Heart left ventricle (tissue), 16 donors: ENCODE measurements at regions not wholly inside any gene's neighbourhood (a gene's known extent, or its start where the extent isn't known, plus 50 kb on each side); places are given as distances from the start of the nearest gene placed in this dataset.

Experiments
- ATAC-seq, 4 donors: fragments of 200-7000 bp; cut with Tn5 transposase; one replicate each; pipeline ENCODE4 v1.9.1; 2020 to 2022; ENCODE audit warnings: moderate library complexity in 4 of 4, mild to moderate bottlenecking in 3 of 4, moderate number of reproducible peaks in 1 of 4
- DNase-seq, 5 donors: peaks; one replicate each; pipeline ENCODE4 v3.0.0-alpha.2; 2020
- H3K27ac ChIP-seq, 12 donors: fragments of 200-600 bp; sonication (generic) in 4 of 12; one replicate each; pipeline versions ENCODE4 v1.5.0 to v1.8.0; 2016 to 2022; ENCODE audit warnings: mild to moderate bottlenecking in 2 of 12
- H3K27me3 ChIP-seq, 9 donors: fragments of 200-600 bp; sonication (generic) in 2 of 9; one replicate each; pipeline versions ENCODE4 v1.5.1 to v1.8.0; 2016 to 2022; ENCODE audit warnings: mild to moderate bottlenecking in 3 of 9
- H3K36me3 ChIP-seq, 9 donors: fragments of 200-600 bp; sonication (generic) in 2 of 9; one replicate each; pipeline versions ENCODE4 v1.5.0 to v1.8.0; 2018 to 2022; ENCODE audit warnings: mild to moderate bottlenecking in 2 of 9
- H3K4me1 ChIP-seq, 12 donors: fragments of 200-600 bp; sonication (generic) in 4 of 12; one replicate each; pipeline versions ENCODE4 v1.5.0 to v1.8.0; 2016 to 2022; ENCODE audit warnings: mild to moderate bottlenecking in 3 of 12
- H3K4me3 ChIP-seq, 12 donors: fragments of 200-600 bp; sonication (generic) in 4 of 12; one replicate each; pipeline versions ENCODE4 v1.5.0 to v1.8.0; 2017 to 2022; ENCODE audit warnings: mild to moderate bottlenecking in 9 of 12, moderate library complexity in 4 of 12
- H3K9me3 ChIP-seq, 12 donors: fragments of 200-600 bp; sonication (generic) in 4 of 12; one replicate each; pipeline versions ENCODE4 v1.5.0 to v1.8.0; 2016 to 2022; ENCODE audit warnings: mild to moderate bottlenecking in 1 of 12
- POLR2A ChIP-seq, 2 donors: fragments of 450-650 bp; IDR thresholded peaks; one replicate each; pipeline ENCODE4 v1.6.1; 2017; ENCODE audit warnings: antibody characterized with exemption in 2 of 2, mild to moderate bottlenecking in 2 of 2, moderate library complexity in 2 of 2
- WGBS, 4 donors: extraction: QIAGEN DNeasy Blood & Tissue Kit in 2 of 4; methylation state at CpG; one replicate each; pipeline versions ENCODE4 v1.1.5 to v1.1.7; 2013 to 2018; 5-methylcytosine and 5-hydroxymethylcytosine counted together
- intact Hi-C, 10 donors: fragments of 100-400 bp; cut with DNase I; formaldehyde crosslinking; loops; one replicate each; pipeline versions ENCODE4 v1.11.1 to v1.14.2; 2022
- TF ChIP-seq, protein P1 (sequence below), 12 donors: fragments of 200-600 bp; sonication (generic) in 4 of 12; IDR thresholded peaks; one replicate each; pipeline versions ENCODE4 v1.5.0 to v1.8.0; 2018 to 2022; ENCODE audit warnings: antibody characterized with exemption in 12 of 12, mild to moderate bottlenecking in 5 of 12
- donor health status: ischemic (EF 13 %, LVEDD 7.1; RV severe dilation, severe dysfunction).
- donor health status: healthy with polysubstance abuse.
- donor health status: DM: no; HTN: yes; CAD: no.
- donor health status: DM: no; HTN: no; CAD: no.
- donor health status: ischemic (EF 25% LVEDD 6.9; RV normal size, moderate dysfunction).
- donor health status: ischemic (EF 25% LVEDD 5.7; RV mildly dilated, moderate dysfunction).
- donor health status: healthy.
- donor health status: DM: yes; HTN: yes; CAD: no.
- donor health status: ischemic (EF 35%, LVEDD 5.7; RV mildly dilated, moderate dysfunction).
- donor health status: nonischemic (EF 11% LVEDD 7.7; RV severe dilation, severe dysfunction).
- donor health status: DM: yes; HTN: yes; CAD: no.
- donor health status: PGD.
- donor health status: ischemic (EF 29% LVEDD 5.4; RV normal size, mild dysfunction).
- donor health status: nonischemic (EF 23%, LVEDD 6.1; RV moderate dilation, normal function).

DNA sequence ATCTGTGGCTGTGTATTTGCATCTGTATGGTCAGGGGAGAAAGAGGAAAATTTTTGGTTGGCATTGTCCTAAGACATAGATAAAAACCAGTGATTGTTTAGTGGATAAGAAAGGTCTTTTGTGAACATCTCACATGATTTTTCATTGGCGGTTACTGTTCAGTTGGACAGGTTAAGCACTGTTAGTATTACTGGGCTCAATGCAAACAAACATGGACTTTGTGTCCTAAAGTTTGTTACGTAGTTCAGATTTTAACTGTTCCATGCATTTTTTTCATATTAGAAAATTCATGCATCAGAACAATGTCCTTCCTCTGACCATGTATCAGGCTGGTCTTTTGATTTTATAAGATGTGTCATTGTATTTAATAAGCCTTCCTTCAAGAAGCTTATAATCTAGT lies 368.0 kb downstream of the MEIS1 start:
- 91 to 97% (median 95%) methylated on average over 2 of the region's 2 CpGs for WGBS, 4 donors

DNA sequence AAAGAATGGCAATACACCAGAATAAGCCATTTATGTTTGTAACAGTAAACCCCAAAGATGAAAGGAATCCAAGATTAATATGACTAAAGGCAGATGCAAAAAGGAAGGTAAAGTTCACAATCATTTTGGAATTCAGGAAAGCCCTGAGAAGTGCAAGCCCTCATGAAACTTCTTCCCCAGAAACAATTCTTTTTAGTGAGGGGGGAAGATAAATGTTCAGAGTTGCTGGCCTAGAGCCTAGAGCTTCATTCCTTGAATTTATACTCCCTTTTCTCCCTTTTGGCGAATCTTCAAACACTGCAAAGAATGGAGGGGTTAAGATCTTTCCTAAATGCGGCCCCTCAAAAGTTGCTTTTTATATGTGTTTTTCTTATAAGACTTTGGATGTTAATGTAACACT lies 368.8 kb downstream of the MEIS1 start:
- DNase-seq (no peak), ATAC-seq (no peak)
- H3K36me3 ChIP-seq: no peaks in the 10 kb centered on the region
- H3K4me3 ChIP-seq: no peak overlapping the region
- peak overlapping the region in 1 of 12 donors; percentile 68 for H3K27ac ChIP-seq
- 69 to 83% (median 72%) methylated on average over 2 of the region's 2 CpGs for WGBS, 4 donors
- intact Hi-C loops: no loop called here
- no peak for TF ChIP-seq POLR2A (IDR thresholded peaks at IDR 0.05)
- TF ChIP-seq, protein P1, sequence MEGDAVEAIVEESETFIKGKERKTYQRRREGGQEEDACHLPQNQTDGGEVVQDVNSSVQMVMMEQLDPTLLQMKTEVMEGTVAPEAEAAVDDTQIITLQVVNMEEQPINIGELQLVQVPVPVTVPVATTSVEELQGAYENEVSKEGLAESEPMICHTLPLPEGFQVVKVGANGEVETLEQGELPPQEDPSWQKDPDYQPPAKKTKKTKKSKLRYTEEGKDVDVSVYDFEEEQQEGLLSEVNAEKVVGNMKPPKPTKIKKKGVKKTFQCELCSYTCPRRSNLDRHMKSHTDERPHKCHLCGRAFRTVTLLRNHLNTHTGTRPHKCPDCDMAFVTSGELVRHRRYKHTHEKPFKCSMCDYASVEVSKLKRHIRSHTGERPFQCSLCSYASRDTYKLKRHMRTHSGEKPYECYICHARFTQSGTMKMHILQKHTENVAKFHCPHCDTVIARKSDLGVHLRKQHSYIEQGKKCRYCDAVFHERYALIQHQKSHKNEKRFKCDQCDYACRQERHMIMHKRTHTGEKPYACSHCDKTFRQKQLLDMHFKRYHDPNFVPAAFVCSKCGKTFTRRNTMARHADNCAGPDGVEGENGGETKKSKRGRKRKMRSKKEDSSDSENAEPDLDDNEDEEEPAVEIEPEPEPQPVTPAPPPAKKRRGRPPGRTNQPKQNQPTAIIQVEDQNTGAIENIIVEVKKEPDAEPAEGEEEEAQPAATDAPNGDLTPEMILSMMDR (IDR thresholded peaks at IDR 0.05): no peak
- no peaks in the 10 kb centered on the region for H3K4me1 ChIP-seq
- H3K27me3 ChIP-seq: peaks cover 0 to 5% (median 0%) of the 10 kb centered on the region in 9 donors
- H3K9me3 ChIP-seq: no peaks in the 10 kb centered on the region

More for the DNA sequence above, 368.0 kb downstream of the MEIS1 start:
- Histone ChIP-seq H3K9me3 (no peaks in the 10 kb centered on the region), H3K4me1 (no peaks in the 10 kb centered on the region), H3K27ac (peak overlapping the region in 1 of 12 donors; percentile 68), H3K36me3 (no peaks in the 10 kb centered on the region), H3K4me3 (no peak overlapping the region), H3K27me3 (peaks cover 0 to 5% (median 0%) of the 10 kb centered on the region in 9 donors)
- DNase-seq: no peak
- intact Hi-C loops: no loop called here
- ATAC-seq: no peak
- TF ChIP-seq, protein P1 (IDR thresholded peaks at IDR 0.05): no peak
- TF ChIP-seq POLR2A (IDR thresholded peaks at IDR 0.05): no peak

- H3K27ac ChIP-seq: peak overlapping the region in 1 of 12 donors; percentile 68
- WGBS, 4 donors: 66 to 71% (median 68%) methylated on average over 8 of the region's 8 CpGs
- no peak for ATAC-seq
Observed at GRCh38 chr2:66805016-66805865, 370.3 kb downstream of the MEIS1 start.

GRCh38 chr2:66805968-66806367 lies 371.0 kb downstream of the MEIS1 start:
- TF ChIP-seq, protein P1 (IDR thresholded peaks at IDR 0.05): no peak
- no peak for TF ChIP-seq POLR2A (IDR thresholded peaks at IDR 0.05)
- H3K9me3 ChIP-seq: no peaks in the 10 kb centered on the region
- 53 to 62% (median 60%) methylated on average over 3 of the region's 3 CpGs for WGBS, 4 donors
- H3K4me1 ChIP-seq: no peaks in the 10 kb centered on the region
- H3K27ac ChIP-seq: peak overlapping the region in 1 of 12 donors; percentile 68
- H3K27me3 ChIP-seq: no peaks in the 10 kb centered on the region
- intact Hi-C loops: no loop called here
- ATAC-seq (no peak), DNase-seq (no peak)
- H3K36me3 ChIP-seq: no peaks in the 10 kb centered on the region
- H3K4me3 ChIP-seq: no peak overlapping the region

More at GRCh38 chr2:66805016-66805865, 370.3 kb downstream of the MEIS1 start:
- no peak for DNase-seq
- no peaks in the 10 kb centered on the region for H3K9me3 ChIP-seq
- TF ChIP-seq, protein P1 (IDR thresholded peaks at IDR 0.05): no peak
- TF ChIP-seq POLR2A (IDR thresholded peaks at IDR 0.05): no peak
- H3K36me3 ChIP-seq: no peaks in the 10 kb centered on the region
- peaks cover 0 to 5% (median 0%) of the 10 kb centered on the region in 9 donors for H3K27me3 ChIP-seq
- H3K4me3 ChIP-seq: no peak overlapping the region
- intact Hi-C loops: no loop called here
- H3K4me1 ChIP-seq: no peaks in the 10 kb centered on the region
